KMS-11 (cell line): ENCODE measurements at regions not wholly inside any gene's neighbourhood (a gene's known extent, or its start where the extent isn't known, plus 50 kb on each side); places are given as distances from the start of the nearest gene placed in this dataset.

ENCODE experiments used
- H2AFZ ChIP-seq: fragments of 200-600 bp; sonication (generic); 2 replicates; pipeline ENCODE4 v1.6.1; 2016; ENCODE audit warnings: antibody characterized with exemption, mixed run types, low read depth
- H3K27ac ChIP-seq: fragments of 200-600 bp; sonication (generic); 2 replicates; pipeline ENCODE4 v1.6.1; 2016; ENCODE audit warnings: mild to moderate bottlenecking, mixed run types
- H3K27me3 ChIP-seq: fragments of 200-600 bp; sonication (generic); 2 replicates; pipeline ENCODE4 v1.6.1; 2017; ENCODE audit warnings: mild to moderate bottlenecking, low read depth, mixed run types, moderate library complexity; ENCODE audit not compliant: insufficient read depth
- H3K36me3 ChIP-seq: fragments of 200-600 bp; sonication (generic); 2 replicates; pipeline ENCODE4 v1.6.1; 2017; ENCODE audit warnings: mild to moderate bottlenecking, mixed run types; ENCODE audit not compliant: insufficient read depth
- H3K4me1 ChIP-seq: fragments of 200-600 bp; sonication (generic); 2 replicates; pipeline ENCODE4 v1.6.1; 2016; ENCODE audit warnings: mild to moderate bottlenecking, low read depth, mixed run types; ENCODE audit not compliant: poor library complexity, severe bottlenecking
- H3K4me2 ChIP-seq: fragments of 200-600 bp; sonication (generic); 2 replicates; pipeline ENCODE4 v1.7.0; 2016; ENCODE audit warnings: mild to moderate bottlenecking, mixed run types
- H3K4me3 ChIP-seq: fragments of 200-600 bp; sonication (generic); IDR thresholded peaks from 2 replicates; pipeline ENCODE4 v1.6.1; 2017; ENCODE audit warnings: low read depth, low read length, mixed read lengths; ENCODE audit not compliant: insufficient read depth
- H3K79me2 ChIP-seq: fragments of 200-600 bp; sonication (generic); 2 replicates; pipeline ENCODE4 v1.6.1; 2016; ENCODE audit warnings: low read depth, mixed run types; ENCODE audit not compliant: insufficient read depth
- H3K9ac ChIP-seq: fragments of 200-600 bp; sonication (generic); 2 replicates; pipeline ENCODE4 v1.6.1; 2016; ENCODE audit warnings: mild to moderate bottlenecking, mixed run types
- H4K20me1 ChIP-seq: fragments of 200-600 bp; sonication (generic); 2 replicates; pipeline ENCODE4 v1.6.1; 2016; ENCODE audit warnings: mild to moderate bottlenecking, mixed run types; ENCODE audit not compliant: insufficient read depth
- CTCF ChIP-seq: fragments of 200-600 bp; sonication (generic); conservative IDR thresholded peaks from 2 replicates; pipeline ENCODE4 v1.6.1; 2017; ENCODE audit warnings: low read depth, mild to moderate bottlenecking, antibody characterized with exemption, low read length, moderate library complexity, mixed read lengths

DNA sequence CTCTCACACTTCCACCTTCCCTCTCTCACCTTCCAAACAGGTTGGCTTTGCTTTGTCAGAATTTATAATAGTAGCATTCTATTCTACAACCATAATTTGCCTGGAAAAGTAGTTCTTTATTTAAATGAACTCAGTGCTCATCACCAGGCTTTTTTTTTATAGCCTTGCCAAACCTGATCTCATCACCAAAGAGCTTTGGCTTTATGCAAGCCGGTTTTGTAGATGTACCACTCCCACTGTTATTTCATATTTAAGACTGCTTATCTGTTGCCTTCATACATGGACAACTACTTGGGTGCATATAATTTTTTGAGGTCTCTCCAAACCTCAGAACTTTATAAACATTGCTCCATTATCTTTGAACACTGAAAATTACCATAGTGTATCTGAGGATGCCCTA, 246.1 kb upstream of the PPP2R3A start:
- Histone ChIP-seq H3K27me3 (no peaks in the 10 kb centered on the region), H3K79me2 (no peaks in the 10 kb centered on the region), H4K20me1 (no peaks in the 10 kb centered on the region), H3K9ac (no peak overlapping the region), H3K4me1 (no peaks in the 10 kb centered on the region), H3K27ac (no peak overlapping the region), H3K4me3 (no peak overlapping the region), H3K36me3 (no peaks in the 10 kb centered on the region), H3K4me2 (no peak overlapping the region), H2AFZ (no peak overlapping the region)
- no peak for TF ChIP-seq CTCF

DNA sequence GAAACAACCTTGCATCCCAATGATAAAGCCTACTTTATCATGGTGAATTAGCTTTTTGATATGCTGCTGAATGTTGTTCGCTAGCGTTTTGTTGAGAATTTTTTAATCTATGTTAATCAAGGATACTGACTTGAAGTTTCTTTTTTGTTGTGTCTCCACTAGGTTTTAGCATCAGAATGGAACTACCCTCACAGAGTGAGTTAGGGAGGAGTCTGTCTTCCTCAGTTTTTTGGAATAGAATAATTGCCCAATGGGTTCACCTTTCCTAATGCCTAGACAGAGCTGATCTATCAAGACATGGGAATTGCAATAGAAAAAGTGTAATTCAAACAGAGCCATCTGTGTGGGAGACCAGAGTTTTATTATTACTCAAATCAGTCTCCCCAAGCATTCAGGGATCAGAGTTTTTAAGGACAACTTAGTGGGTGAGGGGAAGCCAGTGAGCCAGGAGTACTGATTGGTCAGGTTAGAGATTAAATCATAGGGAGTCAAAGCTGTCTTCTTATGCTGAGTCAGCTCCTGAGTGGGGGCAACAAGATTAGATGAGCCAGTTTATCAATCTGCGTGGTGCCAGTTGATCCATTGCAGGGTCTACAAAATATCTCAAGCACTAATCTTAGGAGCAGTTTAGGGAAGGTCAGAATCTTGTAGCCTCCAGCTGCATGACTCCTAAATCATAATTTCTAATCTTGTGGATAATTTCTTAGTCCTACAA, 237.4 kb upstream of the PPP2R3A start:
- Histone ChIP-seq H3K4me3 (no peak overlapping the region), H2AFZ (no peak overlapping the region), H3K4me1 (no peaks in the 10 kb centered on the region), H3K4me2 (no peak overlapping the region), H3K36me3 (no peaks in the 10 kb centered on the region), H3K27me3 (no peaks in the 10 kb centered on the region), H4K20me1 (no peaks in the 10 kb centered on the region), H3K79me2 (no peaks in the 10 kb centered on the region), H3K9ac (no peak overlapping the region), H3K27ac (no peak overlapping the region)
- no peak for TF ChIP-seq CTCF

DNA sequence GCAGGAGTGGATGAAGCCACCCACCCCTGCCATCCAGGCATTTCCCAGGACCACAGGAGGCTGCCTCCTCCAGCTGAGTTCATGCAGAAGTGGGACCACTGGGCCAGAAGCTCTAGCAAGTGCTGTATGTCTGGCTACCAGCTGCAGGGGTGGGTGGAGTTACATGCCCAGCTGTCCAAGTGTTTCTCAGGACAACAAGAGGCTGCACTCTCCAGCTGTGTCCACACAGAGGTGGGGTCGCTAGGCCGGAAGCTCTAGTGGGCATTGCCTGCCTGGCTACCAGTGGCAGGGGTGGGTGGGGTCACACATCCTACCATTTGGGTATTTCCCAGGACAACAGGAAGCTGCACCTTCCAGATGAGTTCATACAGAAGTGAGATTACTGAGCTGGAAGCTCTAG, 234.0 kb upstream of the PPP2R3A start:
- Histone ChIP-seq H3K27ac (no peak overlapping the region), H4K20me1 (no peaks in the 10 kb centered on the region), H2AFZ (no peak overlapping the region), H3K9ac (no peak overlapping the region), H3K4me1 (no peaks in the 10 kb centered on the region), H3K36me3 (no peaks in the 10 kb centered on the region), H3K27me3 (no peaks in the 10 kb centered on the region), H3K4me2 (no peak overlapping the region), H3K4me3 (no peak overlapping the region), H3K79me2 (no peaks in the 10 kb centered on the region)
- no peak for TF ChIP-seq CTCF

- Histone ChIP-seq H3K79me2 (no peaks in the 10 kb centered on the region), H3K36me3 (no peaks in the 10 kb centered on the region), H3K27ac (no peak overlapping the region), H3K4me2 (no peak overlapping the region), H3K4me1 (no peaks in the 10 kb centered on the region), H3K4me3 (no peak overlapping the region), H2AFZ (no peak overlapping the region), H3K9ac (no peak overlapping the region), H3K27me3 (no peaks in the 10 kb centered on the region), H4K20me1 (no peaks in the 10 kb centered on the region)
- TF ChIP-seq CTCF = peak; percentile 62
These were observed 228.8 kb upstream of the PPP2R3A start for GRCh38 chr3:135736740-135737139.
